Activated CD4-positive, alpha-beta T cell treated with anti-CD3 and anti-CD28 coated beads for 4 hours (primary cell): ENCODE measurements at regions not wholly inside any gene's neighbourhood (a gene's known extent, or its start where the extent isn't known, plus 50 kb on each side); places are given as distances from the start of the nearest gene placed in this dataset.
"Not testable (repeated sequence)": the region's sequence is repeated elsewhere in the genome, so short reads cannot be mapped to it uniquely, and the experiment has no call there.

Experiments
- DNase-seq, 2 donors: peaks; one replicate each; pipeline ENCODE4 v3.0.0-alpha.2; 2020

GRCh38 chr22:47504962-47505361 lies 742.5 kb downstream of the TBC1D22A start:
- no peak for DNase-seq

- DNase-seq: no peak
Observed at GRCh38 chr22:47498969-47499495, 736.6 kb downstream of the TBC1D22A start.

GRCh38 chr22:47497666-47498065 lies 735.2 kb downstream of the TBC1D22A start:
- DNase-seq: no peak

GRCh38 chr22:47495110-47495509 lies 732.7 kb downstream of the TBC1D22A start:
- no peak for DNase-seq

- not testable (repeated sequence) for DNase-seq
Observed at GRCh38 chr22:47488131-47488530, 725.7 kb downstream of the TBC1D22A start.

- DNase-seq: no peak
Observed at GRCh38 chr22:47486569-47487312, 724.3 kb downstream of the TBC1D22A start.

GRCh38 chr22:47484960-47485569 lies 722.6 kb downstream of the TBC1D22A start:
- DNase-seq: no peak

- no peak for DNase-seq
Observed at GRCh38 chr22:47476231-47476630, 713.8 kb downstream of the TBC1D22A start.

- DNase-seq: no peak
Observed at GRCh38 chr22:47474895-47475294, 712.4 kb downstream of the TBC1D22A start.

GRCh38 chr22:47474464-47474863 lies 712.0 kb downstream of the TBC1D22A start:
- DNase-seq: no peak

- DNase-seq: no peak
Observed at GRCh38 chr22:47472636-47473035, 710.2 kb downstream of the TBC1D22A start.

GRCh38 chr22:47471406-47471805 lies 709.0 kb downstream of the TBC1D22A start:
- no peak for DNase-seq

GRCh38 chr22:47465809-47466208 lies 703.4 kb downstream of the TBC1D22A start:
- no peak for DNase-seq

- no peak for DNase-seq
Observed at GRCh38 chr22:47465222-47465621, 702.8 kb downstream of the TBC1D22A start.

- DNase-seq: no peak
Observed at GRCh38 chr22:47463220-47463619, 700.8 kb downstream of the TBC1D22A start.

- no peak for DNase-seq
Observed at GRCh38 chr22:47460861-47461260, 698.4 kb downstream of the TBC1D22A start.

- no peak for DNase-seq
Observed at GRCh38 chr22:47460176-47460575, 697.7 kb downstream of the TBC1D22A start.

- DNase-seq: no peak
Observed at GRCh38 chr22:47458348-47458747, 695.9 kb downstream of the TBC1D22A start.

GRCh38 chr22:47457509-47458300 lies 695.3 kb downstream of the TBC1D22A start:
- DNase-seq: no peak

GRCh38 chr22:47457021-47457420 lies 694.6 kb downstream of the TBC1D22A start:
- DNase-seq: no peak

GRCh38 chr22:47456031-47456430 lies 693.6 kb downstream of the TBC1D22A start:
- DNase-seq: no peak

GRCh38 chr22:47453049-47453448 lies 690.6 kb downstream of the TBC1D22A start:
- DNase-seq: no peak

- DNase-seq: no peak
Observed at GRCh38 chr22:47452184-47452583, 689.7 kb downstream of the TBC1D22A start.
